Head of caudate nucleus (tissue), 42 donors: ENCODE measurements at regions not wholly inside any gene's neighbourhood (a gene's known extent, or its start where the extent isn't known, plus 50 kb on each side); places are given as distances from the start of the nearest gene placed in this dataset.

Source experiments
- DNase-seq, 42 donors: peaks; one replicate each; pipeline versions ENCODE4 v3.0.0 to v3.0.0-alpha.2; 2020 to 2021; ENCODE audit warnings: mixed read lengths in 7 of 42
- intact Hi-C: fragments of 100-400 bp; cut with DNase I; formaldehyde crosslinking; loops from one replicate; pipeline ENCODE4 v1.15.0; 2022

- intact Hi-C loops = no loop called here
- DNase-seq = no peak
Measured at GRCh38 chr10:8435186-8436055, 380.9 kb downstream of the GATA3 start.

GRCh38 chr10:8437896-8438295 lies 383.4 kb downstream of the GATA3 start:
- intact Hi-C loops = no loop called here
- DNase-seq = no peak

- intact Hi-C loops = no loop called here
- no peak for DNase-seq
Measured at GRCh38 chr10:8438603-8439002, 384.1 kb downstream of the GATA3 start.

- DNase-seq = no peak
- intact Hi-C loops = no loop called here
Measured at GRCh38 chr10:8439040-8439439, 384.6 kb downstream of the GATA3 start.

- intact Hi-C loops = no loop called here
- peak in 35 of 42 donors; percentile 3 to 71 (median 31) for DNase-seq
Measured at GRCh38 chr10:8444630-8445029, 390.1 kb downstream of the GATA3 start.

- no peak for DNase-seq
- intact Hi-C loops = no loop called here
Measured at GRCh38 chr10:8445353-8445752, 390.9 kb downstream of the GATA3 start.

GRCh38 chr10:8449909-8450308 lies 395.4 kb downstream of the GATA3 start:
- intact Hi-C loops = no loop called here
- no peak for DNase-seq

- DNase-seq = no peak
- intact Hi-C loops = no loop called here
Measured at GRCh38 chr10:8453587-8453986, 399.1 kb downstream of the GATA3 start.

- intact Hi-C loops = no loop called here
Measured at GRCh38 chr10:8454357-8454756, 399.9 kb downstream of the GATA3 start.

GRCh38 chr10:8455181-8455580 lies 400.7 kb downstream of the GATA3 start:
- intact Hi-C loops = no loop called here
- DNase-seq = no peak

More at GRCh38 chr10:8454357-8454756, 399.9 kb downstream of the GATA3 start:
- DNase-seq = no peak

GRCh38 chr10:8456386-8456785 lies 401.9 kb downstream of the GATA3 start:
- intact Hi-C loops = no loop called here
- no peak for DNase-seq

- intact Hi-C loops = no loop called here
- no peak for DNase-seq
Measured at GRCh38 chr10:8460626-8461025, 406.1 kb downstream of the GATA3 start.

- intact Hi-C loops = no loop called here
- DNase-seq = no peak
Measured at GRCh38 chr10:8462565-8462964, 408.1 kb downstream of the GATA3 start.

GRCh38 chr10:8463853-8464252 lies 409.4 kb downstream of the GATA3 start:
- DNase-seq = peak in 1 of 42 donors; percentile 16

GRCh38 chr10:8468477-8468876 lies 414.0 kb downstream of the GATA3 start:
- DNase-seq = no peak
- intact Hi-C loops = no loop called here

More at GRCh38 chr10:8463853-8464252, 409.4 kb downstream of the GATA3 start:
- intact Hi-C loops = no loop called here

GRCh38 chr10:8473205-8473604 lies 418.7 kb downstream of the GATA3 start:
- intact Hi-C loops = no loop called here
- DNase-seq = no peak

- no peak for DNase-seq
- intact Hi-C loops = no loop called here
Measured at GRCh38 chr10:8477300-8477699, 422.8 kb downstream of the GATA3 start.

GRCh38 chr10:8481718-8482504 lies 427.4 kb downstream of the GATA3 start:
- intact Hi-C loops = no loop called here
- no peak for DNase-seq

GRCh38 chr10:8485032-8485431 lies 430.5 kb downstream of the GATA3 start:
- DNase-seq = no peak
- intact Hi-C loops = no loop called here

- DNase-seq = no peak
- intact Hi-C loops = no loop called here
Measured at GRCh38 chr10:8487346-8487745, 432.9 kb downstream of the GATA3 start.
